Left forelimb (tissue), 1 donor: ENCODE measurements at regions not wholly inside any gene's neighbourhood (a gene's known extent, or its start where the extent isn't known, plus 50 kb on each side); places are given as distances from the start of the nearest gene placed in this dataset.
"Not testable (repeated sequence)": the region's sequence is repeated elsewhere in the genome, so short reads cannot be mapped to it uniquely, and the experiment has no call there.

ENCODE experiments used
- DNase-seq: peaks from one replicate; pipeline ENCODE4 v3.0.0-alpha.2; 2018; ENCODE audit warnings: low spot score

DNA sequence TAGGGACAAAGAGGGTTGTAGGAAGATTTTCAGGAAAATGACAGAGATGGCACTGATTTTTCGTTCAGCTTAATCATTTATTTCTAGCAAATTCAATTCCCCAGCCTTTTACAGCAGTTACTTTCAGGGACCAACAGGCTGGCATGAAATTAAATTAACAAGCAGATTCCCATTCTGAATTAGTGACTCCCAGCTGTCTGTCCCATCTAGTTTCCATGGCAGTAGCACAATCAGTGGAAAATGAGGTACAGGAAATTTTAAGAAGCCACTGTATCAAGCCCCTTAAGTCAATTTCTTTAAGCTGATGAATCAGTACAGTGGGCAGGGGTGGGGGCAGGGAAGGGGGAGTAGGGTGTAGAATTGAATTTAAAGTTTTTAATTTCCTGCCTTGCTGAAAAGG, 121.1 kb upstream of the TEX13C start:
- DNase-seq: no peak

DNA sequence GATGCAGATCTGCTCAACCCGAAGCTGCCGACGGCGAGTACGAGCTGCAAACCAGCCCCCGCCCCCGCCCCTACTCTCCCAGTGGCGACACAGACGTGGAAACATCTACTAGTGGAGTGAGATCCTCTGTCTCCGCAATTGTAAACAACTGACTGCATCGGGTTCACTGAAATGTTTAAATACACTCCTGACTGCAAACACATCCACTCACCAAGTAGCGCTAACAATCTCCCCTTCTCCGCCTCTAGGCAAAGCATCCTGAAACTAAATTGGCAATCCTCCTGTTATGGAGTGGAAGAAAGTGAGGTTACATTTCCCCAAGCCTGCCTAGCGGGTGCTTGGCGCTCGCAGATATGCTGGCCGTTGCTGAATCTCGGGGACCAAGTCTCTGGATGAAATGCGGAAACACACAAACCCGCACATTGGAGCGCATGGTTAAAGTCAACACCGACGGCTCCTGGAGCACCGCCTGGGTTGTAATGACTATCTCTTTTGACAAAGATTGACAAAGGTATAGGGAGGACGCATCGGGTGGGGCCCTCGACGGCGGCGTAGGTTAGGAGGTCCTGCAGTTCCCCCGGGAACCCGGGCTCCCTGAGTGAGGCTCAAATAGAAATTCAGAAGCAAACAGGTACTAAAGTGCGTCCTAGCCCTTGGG, 117.0 kb upstream of the TEX13C start:
- DNase-seq: peak; percentile 62

DNA sequence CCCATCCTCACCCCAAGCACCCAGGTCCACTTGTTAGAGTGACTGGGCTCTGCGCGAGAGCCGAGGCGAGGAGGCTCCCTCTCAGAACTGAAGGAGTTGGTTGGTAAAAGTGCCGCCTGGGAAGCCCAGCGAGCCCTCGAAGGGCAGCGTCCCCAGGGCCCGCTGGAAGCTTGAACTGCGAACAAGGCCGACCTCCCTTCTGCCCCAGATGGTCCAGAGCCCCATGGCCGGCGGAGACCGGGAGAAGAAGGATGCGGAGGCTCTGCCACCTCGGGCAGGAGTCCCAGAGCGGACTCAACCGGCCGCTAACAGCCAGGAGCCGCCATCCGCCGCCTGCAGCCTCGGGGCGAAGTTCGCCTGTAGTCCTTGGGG, 116.3 kb upstream of the TEX13C start:
- DNase-seq: peak; percentile 60

DNA sequence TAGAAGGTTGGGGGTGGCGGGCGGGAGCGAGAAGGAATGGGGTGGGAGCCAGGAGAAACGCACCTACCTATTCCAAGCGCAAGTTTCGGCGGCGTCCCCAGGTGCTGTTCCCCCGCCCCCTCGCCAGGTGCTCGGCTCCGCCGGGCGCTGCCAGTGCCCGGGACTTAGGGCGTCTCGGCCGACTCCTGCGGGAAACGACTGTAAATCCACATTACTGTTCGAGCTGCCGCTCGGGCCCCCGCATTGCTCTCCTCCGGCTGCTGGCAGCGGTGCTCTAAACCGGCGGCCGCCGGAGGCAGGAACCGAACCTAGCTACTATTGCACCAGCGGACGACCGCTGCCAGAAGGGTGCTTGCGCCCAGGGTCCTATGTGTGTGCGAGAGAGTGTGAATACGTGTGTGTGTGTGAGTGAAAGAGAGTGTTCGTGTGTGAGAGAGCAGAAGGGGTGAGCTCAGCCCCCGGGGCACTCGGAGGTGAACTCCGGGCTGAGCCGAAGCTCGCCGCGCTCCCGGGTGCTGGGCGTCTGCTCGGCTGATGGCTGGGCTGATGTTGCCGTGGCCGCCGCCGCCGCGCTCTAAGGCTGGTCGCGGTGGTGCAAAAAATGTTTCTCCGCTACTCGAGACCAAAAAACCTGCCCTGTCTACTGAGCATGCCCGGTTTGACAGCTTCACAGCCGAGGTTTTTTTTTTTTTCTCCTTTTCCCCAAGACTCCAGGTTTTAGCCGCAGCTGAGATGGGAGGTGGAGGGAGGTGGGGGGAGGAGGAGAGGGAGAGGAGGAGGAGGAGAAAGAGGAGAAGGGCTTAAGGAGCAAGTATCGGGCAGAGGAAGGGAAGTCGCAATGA, 115.7 kb upstream of the TEX13C start:
- DNase-seq: peak; percentile 70

DNA sequence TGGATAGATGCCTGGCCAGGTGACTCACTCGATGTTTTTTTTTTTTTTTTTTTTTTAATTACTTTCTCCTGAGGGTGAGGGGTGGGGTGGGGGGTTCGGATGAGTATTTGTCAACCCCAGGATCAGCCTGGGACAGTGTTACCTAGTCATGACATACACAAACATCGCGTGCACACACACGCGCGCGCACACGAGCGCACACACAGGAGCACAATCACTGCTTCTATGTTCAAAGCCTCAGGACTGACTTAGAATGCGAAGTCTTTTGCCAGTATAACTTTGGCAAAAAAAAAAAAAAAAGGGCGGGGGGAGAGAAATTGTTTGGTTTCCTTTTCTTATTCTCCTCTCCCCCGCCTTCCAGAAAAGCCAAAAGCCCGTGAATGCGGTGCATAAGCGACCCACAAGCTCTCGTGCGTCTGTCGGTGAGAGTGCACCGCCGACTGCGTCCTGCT, 115.0 kb upstream of the TEX13C start:
- DNase-seq: peak; percentile 57

DNA sequence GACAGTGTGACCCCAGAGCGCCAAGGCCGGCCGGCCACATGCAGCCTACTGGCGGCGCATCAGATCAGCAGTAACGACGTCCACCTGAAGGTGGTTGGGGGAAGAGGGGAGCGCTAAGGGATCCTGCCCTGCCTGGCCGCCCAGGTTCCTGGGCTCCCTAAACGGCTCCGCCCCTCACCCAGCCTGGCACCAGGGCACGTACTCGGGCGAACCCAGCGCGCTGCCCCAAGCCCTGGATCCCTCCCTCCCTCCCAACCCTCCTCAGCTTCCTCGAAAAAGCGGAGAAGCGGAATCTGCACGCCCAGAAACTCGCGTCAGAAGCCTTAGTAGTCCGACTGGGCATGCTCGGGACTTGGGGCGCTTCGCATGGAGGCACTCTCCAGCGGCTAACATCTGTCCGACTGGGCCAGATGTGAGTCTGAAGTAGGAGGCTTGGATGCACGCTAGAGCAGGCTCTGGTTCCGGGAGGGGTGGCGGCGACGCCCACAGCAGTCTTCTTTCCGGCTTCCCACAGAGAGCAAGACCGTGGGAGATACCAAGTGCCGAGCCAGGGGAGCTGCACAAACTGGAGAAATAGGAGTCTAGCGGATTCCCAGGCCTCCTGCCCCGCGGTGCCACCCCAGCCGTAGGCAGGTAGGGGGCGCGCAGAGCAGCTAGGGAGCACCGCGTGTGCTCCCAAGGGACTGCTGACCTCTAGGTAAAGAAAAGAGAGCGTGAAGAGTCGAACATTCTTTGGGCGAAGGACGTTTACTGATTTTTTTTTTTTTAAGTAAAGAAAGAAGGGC, 114.3 kb upstream of the TEX13C start:
- peak; percentile 83 for DNase-seq

DNA sequence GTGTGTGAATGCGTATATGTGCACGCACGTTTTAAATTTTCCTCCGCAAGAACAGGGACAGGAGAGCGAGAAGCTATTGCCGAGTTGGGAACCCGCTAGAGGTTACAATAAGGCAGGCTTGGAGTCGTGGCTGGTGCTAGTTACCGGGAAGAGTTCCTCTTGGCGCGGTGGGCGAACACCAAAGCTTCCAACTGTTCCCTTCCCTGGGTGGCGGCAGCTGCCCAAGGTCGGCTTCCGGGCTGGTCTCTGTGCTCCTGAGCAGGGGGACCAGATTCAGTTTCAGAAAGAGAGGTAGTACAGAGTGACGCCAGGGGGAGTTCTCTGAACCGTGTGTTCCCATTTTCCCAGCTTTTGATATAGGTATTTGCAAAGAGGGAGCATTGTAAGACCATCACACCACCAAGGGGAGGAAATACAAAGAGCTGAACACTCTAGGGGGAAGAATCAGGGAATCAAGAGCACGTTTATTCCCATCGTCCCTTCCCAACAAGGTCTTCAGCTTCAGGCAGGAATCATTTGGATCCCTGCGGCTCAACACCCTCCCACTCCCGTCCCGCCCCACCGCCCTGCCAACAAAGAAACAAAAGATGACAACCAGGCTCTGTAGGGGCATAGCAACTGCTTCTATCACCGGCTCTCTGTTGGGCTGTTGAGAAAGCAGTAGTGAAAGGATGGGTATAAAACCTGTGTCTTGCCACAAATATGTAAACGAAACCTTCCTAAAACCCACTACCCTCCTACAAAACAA, 113.6 kb upstream of the TEX13C start:
- DNase-seq: peak; percentile 69

DNA sequence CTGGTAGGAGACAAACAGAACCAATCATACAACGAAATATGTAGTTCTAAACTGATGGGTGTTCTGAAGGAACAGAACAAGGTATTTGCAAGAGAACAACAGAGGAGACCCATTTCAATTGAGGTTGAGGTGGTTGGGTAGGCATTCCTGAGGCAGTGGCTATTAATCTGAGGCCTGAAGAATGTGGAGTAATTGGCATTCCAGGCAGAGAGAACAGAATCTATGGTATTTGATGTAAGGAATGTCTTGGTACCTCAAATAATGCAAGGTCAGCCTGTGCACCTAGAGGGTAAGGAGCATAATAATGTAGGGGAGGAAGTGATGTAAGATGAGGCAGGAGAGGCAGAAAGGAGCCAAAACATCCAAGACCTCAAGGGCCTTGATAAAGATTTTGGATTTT, 109.5 kb upstream of the TEX13C start:
- DNase-seq: no peak

DNA sequence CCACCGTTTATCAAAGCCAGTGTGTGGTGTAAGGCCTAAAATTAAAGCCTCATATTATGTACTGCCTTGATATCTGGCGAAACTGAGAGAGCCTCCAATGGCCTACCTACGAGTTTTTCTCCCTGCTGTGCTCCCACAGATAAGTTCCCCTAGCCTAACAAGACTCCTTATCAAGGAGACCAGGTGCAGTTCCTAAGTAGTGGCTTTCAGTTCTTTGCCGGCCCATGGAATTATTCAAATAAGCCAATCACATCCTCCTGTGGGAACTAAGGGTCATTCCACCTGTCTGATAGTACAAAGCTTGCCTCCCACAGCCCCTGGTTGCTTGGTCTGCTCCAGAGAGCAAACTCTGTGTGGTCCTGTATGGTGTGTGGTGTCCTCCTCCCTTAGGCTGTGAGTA, 99.8 kb upstream of the TEX13C start:
- no peak for DNase-seq

DNA sequence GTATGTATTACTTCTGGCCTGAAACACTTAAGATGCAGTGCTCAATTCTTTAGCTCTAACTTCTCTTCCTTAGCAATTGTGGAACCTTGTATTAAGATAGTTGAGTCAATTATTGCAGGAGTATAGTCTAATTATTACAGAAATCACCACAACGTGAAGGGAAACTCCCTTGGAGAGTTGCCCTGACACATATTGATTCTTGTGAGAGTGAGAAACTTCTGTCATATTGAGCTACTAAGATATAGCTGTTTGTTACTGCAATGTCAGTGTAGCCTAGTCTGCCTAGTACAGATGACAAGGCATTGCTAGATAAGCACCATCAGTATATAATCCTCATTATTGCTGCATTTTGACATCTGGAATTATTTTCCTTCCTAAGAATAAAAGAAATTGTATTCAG, 82.7 kb upstream of the TEX13C start:
- no peak for DNase-seq

DNA sequence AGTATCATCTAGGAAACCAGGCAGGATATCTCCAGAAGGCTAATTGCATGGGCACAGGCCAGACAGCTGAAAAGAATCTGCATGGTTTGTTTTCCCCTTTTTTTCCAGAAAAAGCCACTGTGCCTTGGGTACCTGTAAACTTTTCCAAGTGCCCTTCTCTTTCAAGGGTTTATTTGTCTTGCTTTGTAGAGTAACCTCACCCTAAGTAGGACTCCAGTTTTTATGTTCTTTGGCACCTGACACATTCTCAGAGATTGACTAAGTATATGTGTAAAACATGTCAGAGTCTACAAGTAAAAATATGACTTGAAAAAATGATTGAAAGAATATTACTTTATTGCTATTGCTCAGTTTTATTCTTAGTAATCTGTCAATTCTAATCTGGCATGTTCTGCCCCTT, 70.7 kb upstream of the TEX13C start:
- DNase-seq: no peak

DNA sequence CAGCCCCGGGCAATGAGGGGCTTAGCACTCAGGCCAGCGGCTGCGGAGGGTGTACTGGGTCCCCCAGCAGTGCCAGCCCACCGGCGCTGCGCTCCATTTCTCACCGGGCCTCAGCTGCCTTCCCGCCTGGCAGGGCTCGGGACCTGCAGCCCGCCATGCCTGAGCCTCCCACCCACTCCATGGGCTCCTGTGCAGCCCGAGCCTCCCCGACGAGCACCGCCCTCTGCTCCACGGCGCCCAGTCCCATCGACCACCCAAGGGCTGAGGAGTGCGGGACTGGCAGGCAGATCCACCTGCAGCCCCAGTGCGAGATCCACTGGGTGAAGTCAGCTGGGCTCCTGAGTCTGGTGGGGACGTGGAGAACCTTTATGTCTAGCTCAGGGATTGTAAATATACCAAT, 63.9 kb upstream of the TEX13C start:
- not testable (repeated sequence) for DNase-seq

DNA sequence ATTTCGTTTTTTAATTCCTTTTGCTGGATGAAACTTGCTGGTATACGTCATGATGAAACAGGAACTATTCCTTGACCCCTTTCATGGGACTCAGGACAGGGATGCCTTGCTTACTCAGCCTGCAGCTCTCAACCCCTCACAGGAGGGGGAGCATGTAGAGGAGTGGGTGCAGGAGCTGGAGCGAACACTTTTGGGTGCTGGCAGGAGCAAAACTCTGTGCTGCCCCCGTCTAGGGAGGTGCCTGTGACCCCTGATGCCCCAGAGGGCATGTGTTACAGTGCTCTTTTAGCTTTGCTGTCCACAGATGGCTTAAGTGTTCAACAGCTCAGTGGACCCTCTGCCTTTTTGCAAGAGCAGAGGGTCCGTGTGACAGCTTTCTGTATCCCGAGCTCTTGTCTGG, 56.8 kb upstream of the TEX13C start:
- DNase-seq: no peak

DNA sequence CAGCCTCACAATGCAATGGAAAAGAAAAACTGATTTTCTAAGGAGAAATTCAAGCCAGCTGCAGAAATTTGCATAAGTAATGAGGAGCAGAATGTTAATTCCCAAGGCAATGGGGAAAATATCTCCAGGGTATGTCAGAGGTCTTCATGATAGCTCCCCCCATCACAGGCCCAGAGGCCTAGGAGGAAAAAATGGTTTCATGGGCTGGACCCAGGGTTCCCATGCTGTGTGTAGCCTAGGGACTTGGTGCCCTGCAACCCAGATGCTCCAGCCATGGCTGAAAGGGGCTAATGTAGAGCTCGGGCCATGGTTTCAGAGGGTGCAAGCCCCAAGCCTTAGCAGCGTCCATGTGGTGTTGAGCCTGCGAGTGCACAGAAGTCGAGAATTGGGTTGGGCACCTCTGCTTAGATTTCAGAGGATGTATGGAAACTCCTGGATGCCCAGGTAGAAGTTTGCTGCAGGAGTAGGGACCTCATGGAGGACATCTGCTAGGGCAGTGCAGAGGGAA, 53.5 kb upstream of the TEX13C start:
- DNase-seq: no peak
